Suprapubic skin (tissue), 4 donors: ENCODE measurements at regions not wholly inside any gene's neighbourhood (a gene's known extent, or its start where the extent isn't known, plus 50 kb on each side); places are given as distances from the start of the nearest gene placed in this dataset.

Experiments used
- DNase-seq, 2 donors: peaks; one replicate each; pipeline ENCODE4 v3.0.0-alpha.2; 2019; ENCODE audit warnings: low spot score in 2 of 2
- H3K27ac ChIP-seq: fragments of 200-600 bp; sonication (generic); one replicate; pipeline ENCODE4 v1.5.1; 2019
- H3K27me3 ChIP-seq: fragments of 200-600 bp; sonication (generic); one replicate; pipeline ENCODE4 v1.5.1; 2019
- H3K36me3 ChIP-seq: fragments of 200-600 bp; sonication (generic); one replicate; pipeline ENCODE4 v1.5.1; 2019
- H3K4me1 ChIP-seq: fragments of 200-600 bp; sonication (generic); one replicate; pipeline ENCODE4 v1.5.1; 2019
- H3K4me3 ChIP-seq: fragments of 200-600 bp; sonication (generic); one replicate; pipeline ENCODE4 v1.5.1; 2019; ENCODE audit warnings: mild to moderate bottlenecking
- H3K9me3 ChIP-seq: fragments of 200-600 bp; sonication (generic); one replicate; pipeline ENCODE4 v1.5.1; 2019
- CTCF ChIP-seq, 2 donors: fragments of 200-600 bp in 1 of 2; fragments of 450-650 bp in 1 of 2; sonication (generic) in 1 of 2; IDR thresholded peaks; one replicate each; pipeline ENCODE4 v1.5.1; 2016 to 2019; ENCODE audit warnings: antibody characterized with exemption in 2 of 2, mild to moderate bottlenecking in 1 of 2, moderate library complexity in 1 of 2
- EP300 ChIP-seq: sonication (generic); formaldehyde crosslinking; IDR thresholded peaks from one replicate; pipeline ENCODE4 v1.6.1; 2017; ENCODE audit warnings: antibody characterized with exemption
- POLR2A ChIP-seq, 2 donors: fragments of 450-650 bp; IDR thresholded peaks; one replicate each; pipeline ENCODE4 v1.6.1; 2017; ENCODE audit warnings: antibody characterized with exemption in 2 of 2, mild to moderate bottlenecking in 2 of 2, moderate library complexity in 2 of 2
- POLR2AphosphoS5 ChIP-seq, 3 donors: sonication (generic); formaldehyde crosslinking; IDR thresholded peaks; one replicate each; pipeline ENCODE4 v1.6.1; 2017; ENCODE audit warnings: antibody characterized with exemption in 3 of 3
- WGBS: methylation state at CpG from one replicate; pipeline ENCODE4 v1.1.5; 2018; 5-methylcytosine and 5-hydroxymethylcytosine counted together

- no peak overlapping the region for H3K4me3 ChIP-seq
Measured at GRCh38 chr6:168783720-168784119, 342.7 kb downstream of the SMOC2 start.

GRCh38 chr6:168782187-168782751 is 341.3 kb downstream of the SMOC2 start:
- DNase-seq, result no peak
- Histone ChIP-seq H3K36me3 (no peaks in the 10 kb centered on the region), H3K4me3 (no peak overlapping the region), H3K27ac (no peak overlapping the region), H3K27me3 (peaks cover 7% of the 10 kb centered on the region), H3K9me3 (no peaks in the 10 kb centered on the region), H3K4me1 (no peaks in the 10 kb centered on the region)
- TF ChIP-seq POLR2A (IDR thresholded peaks at IDR 0.05), result no peak
- TF ChIP-seq CTCF (IDR thresholded peaks at IDR 0.05), result no peak
- no peak for TF ChIP-seq EP300
- TF ChIP-seq POLR2AphosphoS5 (IDR thresholded peaks at IDR 0.05), result no peak
- WGBS, result 60% methylated on average over 18 of the region's 18 CpGs

More at GRCh38 chr6:168783720-168784119, 342.7 kb downstream of the SMOC2 start:
- Histone ChIP-seq H3K4me1 (no peaks in the 10 kb centered on the region), H3K27ac (no peak overlapping the region), H3K36me3 (no peaks in the 10 kb centered on the region), H3K27me3 (peaks cover 4% of the 10 kb centered on the region), H3K9me3 (no peaks in the 10 kb centered on the region)
- TF ChIP-seq POLR2A (IDR thresholded peaks at IDR 0.05) (no peak), EP300 (no peak), POLR2AphosphoS5 (IDR thresholded peaks at IDR 0.05) (no peak), CTCF (IDR thresholded peaks at IDR 0.05) (no peak)
- 64% methylated on average over 10 of the region's 11 CpGs for WGBS
- no peak for DNase-seq

- Histone ChIP-seq H3K9me3 (peaks cover 6% of the 10 kb centered on the region), H3K4me1 (no peaks in the 10 kb centered on the region), H3K27ac (no peak overlapping the region), H3K27me3 (peaks cover 4% of the 10 kb centered on the region), H3K36me3 (no peaks in the 10 kb centered on the region), H3K4me3 (no peak overlapping the region)
- DNase-seq, result no peak
- TF ChIP-seq POLR2A (IDR thresholded peaks at IDR 0.05) (no peak), POLR2AphosphoS5 (IDR thresholded peaks at IDR 0.05) (peak in 1 of 3 donors; percentile 10)
- 57% methylated on average over 6 of the region's 7 CpGs for WGBS
Measured at GRCh38 chr6:168778201-168778600, 337.2 kb downstream of the SMOC2 start.

- H3K27ac ChIP-seq, result no peak overlapping the region
- H3K27me3 ChIP-seq, result peaks cover 4% of the 10 kb centered on the region
Measured at GRCh38 chr6:168774381-168774780, 333.4 kb downstream of the SMOC2 start.

GRCh38 chr6:168773788-168774187 is 332.8 kb downstream of the SMOC2 start:
- Histone ChIP-seq H3K9me3 (peaks cover 6% of the 10 kb centered on the region), H3K4me1 (no peaks in the 10 kb centered on the region), H3K27ac (no peak overlapping the region), H3K36me3 (no peaks in the 10 kb centered on the region), H3K27me3 (peaks cover 4% of the 10 kb centered on the region), H3K4me3 (no peak overlapping the region)
- no peak for DNase-seq
- TF ChIP-seq CTCF (IDR thresholded peaks at IDR 0.05) (no peak), POLR2A (IDR thresholded peaks at IDR 0.05) (no peak), EP300 (no peak), POLR2AphosphoS5 (IDR thresholded peaks at IDR 0.05) (no peak)

More at GRCh38 chr6:168774381-168774780, 333.4 kb downstream of the SMOC2 start:
- TF ChIP-seq CTCF (IDR thresholded peaks at IDR 0.05), result no peak
- TF ChIP-seq EP300, result no peak
- TF ChIP-seq POLR2AphosphoS5 (IDR thresholded peaks at IDR 0.05), result no peak
- Histone ChIP-seq H3K36me3 (no peaks in the 10 kb centered on the region), H3K4me3 (no peak overlapping the region), H3K9me3 (peaks cover 6% of the 10 kb centered on the region), H3K4me1 (no peaks in the 10 kb centered on the region)
- no peak for DNase-seq

GRCh38 chr6:168765752-168766151 is 324.8 kb downstream of the SMOC2 start:
- 0% methylated on average over 1 of the region's 1 CpG for WGBS
- Histone ChIP-seq H3K27ac (no peak overlapping the region), H3K4me1 (no peaks in the 10 kb centered on the region), H3K4me3 (no peak overlapping the region), H3K9me3 (no peaks in the 10 kb centered on the region), H3K36me3 (no peaks in the 10 kb centered on the region), H3K27me3 (no peaks in the 10 kb centered on the region)
- DNase-seq, result no peak
- TF ChIP-seq POLR2AphosphoS5 (IDR thresholded peaks at IDR 0.05) (no peak), CTCF (IDR thresholded peaks at IDR 0.05) (no peak), POLR2A (IDR thresholded peaks at IDR 0.05) (no peak)
